Kidney epithelial cell (primary cell): ENCODE measurements at regions not wholly inside any gene's neighbourhood (a gene's known extent, or its start where the extent isn't known, plus 50 kb on each side); places are given as distances from the start of the nearest gene placed in this dataset.

Experiments used
- DNase-seq: peaks from one replicate; pipeline ENCODE4 v3.0.0-alpha.2; 2010; ENCODE audit warnings: low read depth
- H3K27me3 ChIP-seq: 2 replicates; pipeline ENCODE4 v1.6.0; 2011; ENCODE audit warnings: low read length; ENCODE audit not compliant: control insufficient read depth, insufficient read depth
- H3K36me3 ChIP-seq: 2 replicates; pipeline ENCODE4 v1.5.1; 2011; ENCODE audit warnings: low read length; ENCODE audit not compliant: control insufficient read depth, insufficient read depth
- H3K4me3 ChIP-seq: 2 replicates; pipeline ENCODE4 v1.5.1; 2011; ENCODE audit warnings: low read depth, mild to moderate bottlenecking, control low read depth, low read length
- TF ChIP-seq, protein P1 (sequence below): IDR thresholded peaks from 2 replicates; pipeline ENCODE4 v1.5.1; 2011; ENCODE audit warnings: mild to moderate bottlenecking, moderate library complexity, low read length, control low read depth, inconsistent platforms; ENCODE audit not compliant: insufficient read depth, poor library complexity, severe bottlenecking

DNA sequence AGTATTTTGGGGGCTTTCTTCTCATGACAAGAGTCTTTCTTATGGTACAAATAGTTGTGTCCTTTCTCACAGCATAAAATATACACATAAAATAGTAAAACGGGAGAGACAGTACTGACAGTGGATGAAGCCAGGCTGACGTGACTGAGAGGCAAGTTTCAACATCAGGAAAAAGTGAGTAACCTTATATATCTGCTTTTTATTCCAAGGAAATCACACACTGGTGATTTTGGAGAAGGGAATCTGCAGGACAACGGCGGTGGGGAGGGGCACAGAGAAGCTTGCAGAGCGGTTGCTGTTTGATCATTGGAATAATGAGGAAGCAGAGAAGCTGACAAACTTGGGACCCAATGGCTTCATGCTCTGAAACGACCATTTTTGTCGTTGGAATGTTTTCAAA is 130.6 kb upstream of the ZNF236 start:
- Histone ChIP-seq H3K4me3 (no peak overlapping the region), H3K27me3 (no peaks in the 10 kb centered on the region), H3K36me3 (no peaks in the 10 kb centered on the region)
- DNase-seq, result no peak
- TF ChIP-seq, protein P1, sequence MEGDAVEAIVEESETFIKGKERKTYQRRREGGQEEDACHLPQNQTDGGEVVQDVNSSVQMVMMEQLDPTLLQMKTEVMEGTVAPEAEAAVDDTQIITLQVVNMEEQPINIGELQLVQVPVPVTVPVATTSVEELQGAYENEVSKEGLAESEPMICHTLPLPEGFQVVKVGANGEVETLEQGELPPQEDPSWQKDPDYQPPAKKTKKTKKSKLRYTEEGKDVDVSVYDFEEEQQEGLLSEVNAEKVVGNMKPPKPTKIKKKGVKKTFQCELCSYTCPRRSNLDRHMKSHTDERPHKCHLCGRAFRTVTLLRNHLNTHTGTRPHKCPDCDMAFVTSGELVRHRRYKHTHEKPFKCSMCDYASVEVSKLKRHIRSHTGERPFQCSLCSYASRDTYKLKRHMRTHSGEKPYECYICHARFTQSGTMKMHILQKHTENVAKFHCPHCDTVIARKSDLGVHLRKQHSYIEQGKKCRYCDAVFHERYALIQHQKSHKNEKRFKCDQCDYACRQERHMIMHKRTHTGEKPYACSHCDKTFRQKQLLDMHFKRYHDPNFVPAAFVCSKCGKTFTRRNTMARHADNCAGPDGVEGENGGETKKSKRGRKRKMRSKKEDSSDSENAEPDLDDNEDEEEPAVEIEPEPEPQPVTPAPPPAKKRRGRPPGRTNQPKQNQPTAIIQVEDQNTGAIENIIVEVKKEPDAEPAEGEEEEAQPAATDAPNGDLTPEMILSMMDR, result no peak

GRCh38 chr18:76689646-76690264 is 132.6 kb upstream of the ZNF236 start:
- Histone ChIP-seq H3K4me3 (no peak overlapping the region), H3K27me3 (no peaks in the 10 kb centered on the region), H3K36me3 (no peaks in the 10 kb centered on the region)
- no peak for DNase-seq
- TF ChIP-seq, protein P1, result no peak

- Histone ChIP-seq H3K36me3 (no peaks in the 10 kb centered on the region), H3K4me3 (no peak overlapping the region), H3K27me3 (no peaks in the 10 kb centered on the region)
- DNase-seq, result no peak
- TF ChIP-seq, protein P1, result no peak
These were observed 133.5 kb upstream of the ZNF236 start for GRCh38 chr18:76688724-76689472.

DNA sequence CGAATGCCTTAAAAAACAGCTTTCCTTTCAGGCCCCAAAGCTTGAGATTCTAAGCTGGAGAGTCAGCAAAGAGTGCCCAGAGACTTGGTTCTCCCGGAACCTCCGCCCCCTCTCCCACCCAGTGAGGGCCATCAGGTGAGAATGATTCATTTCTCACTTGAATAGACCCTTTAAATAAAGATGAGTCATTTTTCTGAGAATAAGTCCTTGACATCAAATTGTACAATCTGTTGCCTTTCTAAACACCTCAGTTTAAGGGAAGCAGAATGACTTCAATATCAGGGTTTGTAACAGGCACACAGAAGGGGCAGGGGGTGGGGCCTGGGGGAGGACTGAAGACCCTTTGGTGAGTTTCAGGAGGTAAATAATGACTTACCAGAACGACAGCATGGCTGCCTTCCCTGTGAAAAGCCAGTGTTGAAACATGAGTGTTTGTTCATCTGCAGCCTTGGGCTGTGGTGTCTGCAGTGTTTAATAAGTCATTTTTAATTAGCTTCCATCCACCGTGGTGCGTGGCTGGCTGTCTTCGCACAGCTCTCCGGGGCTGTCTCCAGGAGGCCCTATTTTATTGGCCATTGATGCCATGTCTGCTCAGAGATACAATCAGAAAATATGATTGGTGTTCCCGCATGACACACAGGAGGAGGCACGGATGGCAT is 134.9 kb upstream of the ZNF236 start:
- peak; percentile 88 for DNase-seq
- Histone ChIP-seq H3K27me3 (no peaks in the 10 kb centered on the region), H3K4me3 (no peak overlapping the region)

GRCh38 chr18:76686737-76687231 is 135.6 kb upstream of the ZNF236 start:
- no peak for DNase-seq
- TF ChIP-seq, protein P1, result peak; percentile 69
- H3K27me3 ChIP-seq, result no peaks in the 10 kb centered on the region
- H3K4me3 ChIP-seq, result no peak overlapping the region
- no peaks in the 10 kb centered on the region for H3K36me3 ChIP-seq

More for the DNA sequence above, 134.9 kb upstream of the ZNF236 start:
- no peaks in the 10 kb centered on the region for H3K36me3 ChIP-seq
- TF ChIP-seq, protein P1, result no peak
